ENCODE measurements at regions not wholly inside any gene's neighbourhood (a gene's known extent, or its start where the extent isn't known, plus 50 kb on each side); places are given as distances from the start of the nearest gene placed in this dataset.

DNA sequence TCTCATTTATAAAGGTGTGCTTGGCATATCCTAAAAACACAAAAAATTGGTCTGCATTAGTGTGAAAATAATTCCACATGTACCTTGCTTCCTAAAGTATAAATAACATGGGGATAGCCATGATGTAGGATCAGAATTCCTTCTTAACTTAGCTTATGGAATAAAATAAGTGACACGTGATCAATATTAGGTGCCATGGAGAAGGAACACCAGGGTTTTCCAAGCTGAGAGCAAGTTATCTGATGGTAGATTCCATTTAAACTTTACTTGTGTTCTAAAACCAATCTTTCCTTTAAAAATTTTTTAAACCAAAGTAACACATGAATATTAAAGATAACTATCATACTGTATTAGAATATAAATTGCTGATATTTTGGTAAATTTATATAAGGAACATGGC, 300.5 kb downstream of the ZPLD1 start:
- Mint-ChIP-seq H3K27me3 (no peaks in the 10 kb centered on the region), H3K36me3 (no peaks in the 10 kb centered on the region), H3K4me3 (no peak overlapping the region), H3K9me3 (no peaks in the 10 kb centered on the region), H3K4me1 (ENCODE audit: unreplicated experiment) (no peaks in the 10 kb centered on the region), H3K27ac (no peak overlapping the region)
- DNase-seq (ENCODE audit: extremely low spot score, unreplicated experiment): no peak
- TF ChIP-seq, protein P1, sequence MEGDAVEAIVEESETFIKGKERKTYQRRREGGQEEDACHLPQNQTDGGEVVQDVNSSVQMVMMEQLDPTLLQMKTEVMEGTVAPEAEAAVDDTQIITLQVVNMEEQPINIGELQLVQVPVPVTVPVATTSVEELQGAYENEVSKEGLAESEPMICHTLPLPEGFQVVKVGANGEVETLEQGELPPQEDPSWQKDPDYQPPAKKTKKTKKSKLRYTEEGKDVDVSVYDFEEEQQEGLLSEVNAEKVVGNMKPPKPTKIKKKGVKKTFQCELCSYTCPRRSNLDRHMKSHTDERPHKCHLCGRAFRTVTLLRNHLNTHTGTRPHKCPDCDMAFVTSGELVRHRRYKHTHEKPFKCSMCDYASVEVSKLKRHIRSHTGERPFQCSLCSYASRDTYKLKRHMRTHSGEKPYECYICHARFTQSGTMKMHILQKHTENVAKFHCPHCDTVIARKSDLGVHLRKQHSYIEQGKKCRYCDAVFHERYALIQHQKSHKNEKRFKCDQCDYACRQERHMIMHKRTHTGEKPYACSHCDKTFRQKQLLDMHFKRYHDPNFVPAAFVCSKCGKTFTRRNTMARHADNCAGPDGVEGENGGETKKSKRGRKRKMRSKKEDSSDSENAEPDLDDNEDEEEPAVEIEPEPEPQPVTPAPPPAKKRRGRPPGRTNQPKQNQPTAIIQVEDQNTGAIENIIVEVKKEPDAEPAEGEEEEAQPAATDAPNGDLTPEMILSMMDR (conservative IDR thresholded peaks at IDR 0.05): no peak

DNA sequence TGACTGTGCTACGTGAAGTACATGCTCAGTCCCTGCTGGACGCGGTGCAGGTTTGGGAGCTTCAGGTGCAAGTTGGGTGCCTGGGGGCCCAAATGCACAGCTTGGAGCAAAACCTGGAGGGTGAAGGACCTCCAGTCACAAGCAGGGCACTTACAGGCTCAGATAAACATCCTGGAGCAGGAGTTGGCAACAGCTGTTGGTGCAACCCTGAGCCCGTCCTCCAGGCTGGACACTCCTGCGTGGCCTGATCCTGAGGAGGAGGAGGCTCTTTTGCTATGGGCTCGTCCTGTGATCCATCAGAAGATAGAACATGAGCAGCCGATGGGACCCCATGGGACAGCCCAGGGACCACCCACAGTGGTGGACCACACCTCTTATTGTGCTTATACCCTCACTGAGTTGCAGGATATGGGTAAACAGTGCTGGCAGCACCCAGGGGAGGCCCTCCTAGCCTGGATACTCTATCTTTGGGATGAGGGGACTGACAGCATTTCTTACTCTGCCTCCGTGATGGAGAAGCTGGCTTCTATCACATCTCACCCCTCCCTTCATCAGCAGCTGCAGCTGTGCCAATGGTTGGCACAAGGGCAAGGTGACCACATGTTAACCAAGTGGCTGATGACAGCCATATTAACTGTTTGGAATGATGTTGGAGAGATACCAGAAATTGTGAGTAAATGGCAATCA, 301.6 kb downstream of the ZPLD1 start:
- H3K27ac Mint-ChIP-seq: no peak overlapping the region
- no peak for DNase-seq (ENCODE audit: extremely low spot score, unreplicated experiment)
- H3K4me3 Mint-ChIP-seq: no peak overlapping the region
- no peaks in the 10 kb centered on the region for H3K36me3 Mint-ChIP-seq
- H3K4me1 Mint-ChIP-seq (ENCODE audit: unreplicated experiment): no peaks in the 10 kb centered on the region
- TF ChIP-seq, protein P1 (conservative IDR thresholded peaks at IDR 0.05): no peak
- H3K9me3 Mint-ChIP-seq: no peaks in the 10 kb centered on the region
- no peaks in the 10 kb centered on the region for H3K27me3 Mint-ChIP-seq

DNA sequence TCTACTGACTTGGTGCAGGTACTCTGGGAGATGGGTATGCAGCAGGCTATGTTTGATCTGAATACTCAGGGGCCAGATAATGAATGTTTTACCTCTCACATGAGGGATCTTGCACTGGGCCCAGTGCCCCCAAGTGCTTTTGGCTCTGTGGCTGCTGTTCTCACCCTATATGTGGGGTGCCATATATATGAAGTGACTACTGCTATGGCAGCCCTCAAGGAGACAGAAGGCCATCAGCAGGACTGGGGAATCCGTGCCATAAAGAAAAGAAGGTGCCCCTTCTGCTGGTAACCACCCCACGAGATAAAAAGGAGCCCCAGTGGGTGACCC, 302.1 kb downstream of the ZPLD1 start:
- H3K9me3 Mint-ChIP-seq: no peaks in the 10 kb centered on the region
- no peaks in the 10 kb centered on the region for H3K36me3 Mint-ChIP-seq
- no peak for DNase-seq (ENCODE audit: extremely low spot score, unreplicated experiment)
- H3K4me1 Mint-ChIP-seq (ENCODE audit: unreplicated experiment): no peaks in the 10 kb centered on the region
- H3K27me3 Mint-ChIP-seq: no peaks in the 10 kb centered on the region
- TF ChIP-seq, protein P1 (conservative IDR thresholded peaks at IDR 0.05): no peak
- H3K4me3 Mint-ChIP-seq: no peak overlapping the region
- H3K27ac Mint-ChIP-seq: no peak overlapping the region

DNA sequence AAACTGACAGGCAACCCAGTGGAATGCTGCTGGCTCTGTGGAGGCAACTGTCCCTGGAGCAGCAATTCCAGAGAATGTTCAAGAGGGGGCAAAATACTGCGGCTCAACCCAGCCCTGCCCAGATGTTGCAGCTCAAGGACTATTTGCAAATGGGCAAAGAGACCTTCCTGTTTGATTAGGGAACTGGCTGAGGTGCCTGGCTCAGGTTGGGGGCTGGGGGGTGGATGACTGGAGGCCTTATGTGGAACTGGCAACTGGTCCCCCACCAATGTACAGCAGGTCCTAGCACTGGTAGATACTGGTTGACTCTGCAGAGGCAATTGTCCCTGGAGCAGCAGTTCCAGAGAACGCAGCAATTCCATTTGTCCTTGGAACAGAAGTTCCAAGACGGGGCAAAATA, 302.5 kb downstream of the ZPLD1 start:
- DNase-seq (ENCODE audit: extremely low spot score, unreplicated experiment): no peak
- Mint-ChIP-seq H3K27ac (no peak overlapping the region), H3K4me3 (no peak overlapping the region), H3K4me1 (ENCODE audit: unreplicated experiment) (no peaks in the 10 kb centered on the region), H3K9me3 (no peaks in the 10 kb centered on the region), H3K36me3 (no peaks in the 10 kb centered on the region), H3K27me3 (no peaks in the 10 kb centered on the region)
- TF ChIP-seq, protein P1 (conservative IDR thresholded peaks at IDR 0.05): no peak

DNA sequence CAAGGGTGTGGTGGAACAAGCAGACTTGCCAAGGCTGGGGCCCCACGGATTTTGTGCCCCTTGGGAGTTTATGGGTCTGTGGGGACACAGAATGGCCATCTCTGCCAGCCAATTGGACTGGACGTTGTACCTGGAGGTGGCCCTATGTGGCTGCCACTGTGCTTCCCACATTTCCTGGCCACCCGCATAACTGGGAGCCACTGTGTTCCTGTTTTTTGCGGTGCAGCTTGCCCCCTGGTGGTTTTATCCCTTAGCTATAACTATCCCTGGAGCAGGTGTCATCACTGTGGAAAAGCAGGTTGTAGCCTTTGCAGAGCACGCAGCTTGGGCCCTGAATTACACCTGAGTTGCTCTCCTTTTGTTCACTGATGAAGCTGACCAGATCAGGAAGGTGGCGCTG, 306.3 kb downstream of the ZPLD1 start:
- no peak for DNase-seq (ENCODE audit: extremely low spot score, unreplicated experiment)
- H3K27ac Mint-ChIP-seq: no peak overlapping the region
- no peaks in the 10 kb centered on the region for H3K36me3 Mint-ChIP-seq
- H3K4me1 Mint-ChIP-seq (ENCODE audit: unreplicated experiment): no peaks in the 10 kb centered on the region
- TF ChIP-seq, protein P1 (conservative IDR thresholded peaks at IDR 0.05): no peak
- H3K4me3 Mint-ChIP-seq: no peak overlapping the region
- H3K9me3 Mint-ChIP-seq: no peaks in the 10 kb centered on the region
- H3K27me3 Mint-ChIP-seq: no peaks in the 10 kb centered on the region

DNA sequence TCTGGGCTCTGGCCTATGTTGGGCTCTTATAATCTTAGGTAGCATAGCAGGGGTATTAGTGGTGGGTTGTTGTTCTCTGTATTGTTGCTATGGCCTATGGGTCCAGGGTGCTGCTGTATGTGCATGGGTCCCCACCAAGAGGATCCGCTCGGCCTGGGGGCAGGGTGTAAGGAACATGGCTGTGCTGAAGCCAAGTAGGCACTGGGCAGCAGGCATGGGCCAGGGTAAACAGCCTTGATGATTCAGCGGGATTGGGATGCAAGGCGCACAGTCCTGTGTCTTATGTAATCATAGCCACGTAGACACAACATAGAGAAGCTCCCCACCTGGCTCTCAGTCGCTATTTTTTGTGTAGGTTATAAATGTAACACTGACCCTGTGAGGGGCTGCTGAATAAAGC, 306.9 kb downstream of the ZPLD1 start:
- no peaks in the 10 kb centered on the region for H3K9me3 Mint-ChIP-seq
- H3K4me3 Mint-ChIP-seq: no peak overlapping the region
- H3K36me3 Mint-ChIP-seq: no peaks in the 10 kb centered on the region
- no peak for DNase-seq (ENCODE audit: extremely low spot score, unreplicated experiment)
- TF ChIP-seq, protein P1 (conservative IDR thresholded peaks at IDR 0.05): no peak
- H3K4me1 Mint-ChIP-seq (ENCODE audit: unreplicated experiment): no peaks in the 10 kb centered on the region
- H3K27me3 Mint-ChIP-seq: no peaks in the 10 kb centered on the region
- H3K27ac Mint-ChIP-seq: no peak overlapping the region

All from type B pancreatic cell (in vitro differentiated cells).